GM23338 (cell line): ENCODE measurements at regions not wholly inside any gene's neighbourhood (a gene's known extent, or its start where the extent isn't known, plus 50 kb on each side); places are given as distances from the start of the nearest gene placed in this dataset.

Source experiments
- ATAC-seq: fragments of 200-7000 bp; cut with Tn5 transposase; 3 replicates; pipeline ENCODE4 v1.9.1; 2020
- DNase-seq: peaks from one replicate; pipeline ENCODE4 v3.0.0-alpha.2; 2015; ENCODE audit warnings: low spot score
- H2AFZ ChIP-seq: fragments of 200-600 bp; sonication (generic); 2 replicates; pipeline ENCODE4 v1.8.0; 2016; ENCODE audit warnings: antibody characterized with exemption, mild to moderate bottlenecking, moderate library complexity
- H3F3A ChIP-seq: fragments of 200-600 bp; sonication (generic); replicated peaks from 2 replicates; pipeline ENCODE4 v1.8.0; 2017; ENCODE audit warnings: antibody characterized with exemption, mixed run types, low read depth
- H3K27ac ChIP-seq: fragments of 200-600 bp; sonication (generic); 2 replicates; pipeline ENCODE4 v1.6.1; 2016; ENCODE audit warnings: low read depth
- H3K27me3 ChIP-seq: fragments of 200-600 bp; sonication (generic); 2 replicates; pipeline ENCODE4 v1.8.0; 2016; ENCODE audit warnings: mild to moderate bottlenecking, mixed run types, moderate library complexity; ENCODE audit not compliant: insufficient read depth
- H3K36me3 ChIP-seq: fragments of 200-600 bp; sonication (generic); 2 replicates; pipeline ENCODE4 v1.8.0; 2016; ENCODE audit warnings: mild to moderate bottlenecking; ENCODE audit not compliant: insufficient read depth
- H3K4me1 ChIP-seq: fragments of 200-600 bp; sonication (generic); 2 replicates; pipeline ENCODE4 v1.8.0; 2016; ENCODE audit warnings: mild to moderate bottlenecking, moderate library complexity; ENCODE audit not compliant: insufficient read depth
- H3K4me2 ChIP-seq: fragments of 200-600 bp; sonication (generic); 2 replicates; pipeline ENCODE4 v1.7.1; 2017; ENCODE audit warnings: mixed run types
- H3K4me3 ChIP-seq: fragments of 200-600 bp; sonication (generic); 2 replicates; pipeline ENCODE4 v1.6.1; 2016; ENCODE audit warnings: mixed run types
- H3K79me2 ChIP-seq: fragments of 200-600 bp; sonication (generic); replicated peaks from 2 replicates; pipeline ENCODE4 v1.8.0; 2017; ENCODE audit warnings: mild to moderate bottlenecking; ENCODE audit not compliant: insufficient read depth
- H3K9me2 ChIP-seq: fragments of 200-600 bp; sonication (generic); 2 replicates; pipeline ENCODE4 v1.8.0; 2017; ENCODE audit not compliant: insufficient read depth
- H4K20me1 ChIP-seq: fragments of 200-600 bp; sonication (generic); replicated peaks from 2 replicates; pipeline ENCODE4 v1.8.0; 2017; ENCODE audit warnings: mild to moderate bottlenecking; ENCODE audit not compliant: insufficient read depth
- H3K27ac Mint-ChIP-seq: 2 replicates; pipeline ENCODE4 v1.8.0; 2020; ENCODE audit warnings: inconsistent platforms, mild to moderate bottlenecking, moderate library complexity, mixed read lengths
- H3K27me3 Mint-ChIP-seq: 3 replicates; pipeline ENCODE4 v1.8.0; 2022; ENCODE audit warnings: low read depth, mild to moderate bottlenecking, moderate library complexity, mixed read lengths, inconsistent platforms; ENCODE audit not compliant: insufficient read depth, poor library complexity
- H3K36me3 Mint-ChIP-seq: 3 replicates; pipeline ENCODE4 v1.8.0; 2021; ENCODE audit warnings: low read depth, mild to moderate bottlenecking, inconsistent platforms, moderate library complexity, mixed read lengths
- H3K4me1 Mint-ChIP-seq: 3 replicates; pipeline ENCODE4 v1.8.0; 2020; ENCODE audit warnings: mild to moderate bottlenecking, inconsistent platforms, mixed read lengths
- H3K4me3 Mint-ChIP-seq: 3 replicates; pipeline ENCODE4 v1.8.0; 2021; ENCODE audit warnings: moderate library complexity, mild to moderate bottlenecking, inconsistent platforms, mixed read lengths
- H3K9me3 Mint-ChIP-seq: 3 replicates; pipeline ENCODE4 v1.8.0; 2020; ENCODE audit warnings: moderate library complexity, mild to moderate bottlenecking, inconsistent platforms, mixed read lengths
- EZH2 ChIP-seq: fragments of 200-600 bp; sonication (generic); IDR thresholded peaks from one replicate; pipeline ENCODE4 v1.8.0; 2017; ENCODE audit warnings: antibody characterized with exemption, mild to moderate bottlenecking, low read depth; ENCODE audit not compliant: unreplicated experiment
- EZH2phosphoT487 ChIP-seq: fragments of 200-600 bp; sonication (generic); IDR thresholded peaks from one replicate; pipeline ENCODE4 v1.8.1; 2018; ENCODE audit warnings: antibody characterized with exemption; ENCODE audit not compliant: unreplicated experiment
- JUNB ChIP-seq: IDR thresholded peaks from one replicate; pipeline ENCODE4 v1.6.1; 2016; ENCODE audit warnings: antibody characterized with exemption; ENCODE audit not compliant: unreplicated experiment
- REST ChIP-seq: IDR thresholded peaks from one replicate; pipeline ENCODE4 v1.6.1; 2018; ENCODE audit warnings: antibody characterized with exemption; ENCODE audit not compliant: unreplicated experiment
- ZNF114 ChIP-seq: fragments of 250-450 bp; sonication (Bioruptor Pico); IDR thresholded peaks from 2 replicates; pipeline ENCODE4 v1.5.0; 2020; ENCODE audit warnings: mild to moderate bottlenecking, moderate library complexity

- TF ChIP-seq REST (no peak), EZH2phosphoT487 (no peak), ZNF114 (CRISPR knock-in tag) (no peak)
Measured at GRCh38 chr14:54166049-54166950, 209.7 kb upstream of the BMP4 start (continued).

- DNase-seq (no peak), ATAC-seq (no peak)
- Histone ChIP-seq H3K9me2 (0 out of 2 replicates have a peak, but pooled peaks cover 5% of the 10 kb centered on the region), H3K4me2 (no peak overlapping the region), H3K27ac (no peak overlapping the region), H3K27me3 (no peaks in the 10 kb centered on the region), H3F3A (no peaks in the 10 kb centered on the region), H3K36me3 (no peaks in the 10 kb centered on the region), H3K4me3 (no peak overlapping the region), H4K20me1 (no peaks in the 10 kb centered on the region), H3K79me2 (no peaks in the 10 kb centered on the region), H3K4me1 (peaks cover 12% of the 10 kb centered on the region; the same call in 1 of the 2 replicates), H2AFZ (no peak overlapping the region)
- Mint-ChIP-seq H3K4me3 (no peak overlapping the region), H3K27ac (no peak overlapping the region), H3K4me1 (peaks cover 9% of the 10 kb centered on the region; the same call in 2 of the 3 replicates), H3K9me3 (no peaks in the 10 kb centered on the region), H3K27me3 (no peaks in the 10 kb centered on the region), H3K36me3 (no peaks in the 10 kb centered on the region)
- TF ChIP-seq EZH2, result no peak
- TF ChIP-seq JUNB, result no peak
Measured at GRCh38 chr14:54168489-54168888, 211.9 kb upstream of the BMP4 start.

- Mint-ChIP-seq H3K27ac (no peak overlapping the region), H3K9me3 (no peaks in the 10 kb centered on the region), H3K4me1 (peaks cover 9% of the 10 kb centered on the region; the same call in 2 of the 3 replicates), H3K27me3 (no peaks in the 10 kb centered on the region), H3K4me3 (no peak overlapping the region), H3K36me3 (no peaks in the 10 kb centered on the region)
- Histone ChIP-seq H3F3A (no peaks in the 10 kb centered on the region), H3K4me1 (peaks cover 12% of the 10 kb centered on the region; the same call in 1 of the 2 replicates), H3K4me2 (no peak overlapping the region), H4K20me1 (no peaks in the 10 kb centered on the region), H3K4me3 (no peak overlapping the region), H2AFZ (no peak overlapping the region), H3K36me3 (no peaks in the 10 kb centered on the region), H3K79me2 (no peaks in the 10 kb centered on the region), H3K27me3 (no peaks in the 10 kb centered on the region), H3K9me2 (0 out of 2 replicates have a peak, but pooled peaks cover under 1% of the 10 kb centered on the region), H3K27ac (no peak overlapping the region)
- DNase-seq, result no peak
- no peak for ATAC-seq
- no peak for TF ChIP-seq JUNB
Measured at GRCh38 chr14:54169254-54169924, 212.8 kb upstream of the BMP4 start.
